OCI-LY3 (cell line): ENCODE measurements at regions not wholly inside any gene's neighbourhood (a gene's known extent, or its start where the extent isn't known, plus 50 kb on each side); places are given as distances from the start of the nearest gene placed in this dataset.

Experiments used
- H2AFZ ChIP-seq: fragments of 200-600, 300-600 bp; shearing (Covaris generic); 2 replicates; pipeline ENCODE4 v1.6.0; 2014; ENCODE audit warnings: antibody characterized with exemption, low read depth, low read length
- H3K27ac ChIP-seq: fragments of 200-600, 300-600 bp; sonication (generic); 2 replicates; pipeline ENCODE4 v1.5.1; 2014; ENCODE audit warnings: mild to moderate bottlenecking, low read length, moderate library complexity, mixed read lengths
- H3K27me3 ChIP-seq: fragments of 200-600, 300-600 bp; sonication (generic); 2 replicates; pipeline ENCODE4 v1.6.1; 2014; ENCODE audit warnings: low read depth, low read length, mixed read lengths
- H3K36me3 ChIP-seq: fragments of 200-600, 300-600 bp; sonication (generic); replicated peaks from 2 replicates; pipeline ENCODE3; 2014; ENCODE audit warnings: low read depth, low read length, mixed read lengths
- H3K4me1 ChIP-seq: fragments of 300-600, 200-600 bp; sonication (generic); 2 replicates; pipeline ENCODE4 v1.6.1; 2014; ENCODE audit warnings: low read length, mixed read lengths
- H3K4me2 ChIP-seq: fragments of 200-600, 300-600 bp; sonication (generic); 2 replicates; pipeline ENCODE4 v1.6.1; 2014; ENCODE audit warnings: low read length, mixed read lengths
- H3K4me3 ChIP-seq: fragments of 300-600, 200-600 bp; sonication (generic); 2 replicates; pipeline ENCODE4 v1.5.1; 2014; ENCODE audit warnings: antibody characterized with exemption, mild to moderate bottlenecking, low read length, moderate library complexity
- H3K79me2 ChIP-seq: fragments of 300-600, 200-600 bp; shearing (Covaris generic); 2 replicates; pipeline ENCODE4 v1.6.1; 2014; ENCODE audit warnings: mild to moderate bottlenecking, low read length, mixed read lengths
- H3K9ac ChIP-seq: fragments of 300-600, 200-600 bp; shearing (Covaris generic); 2 replicates; pipeline ENCODE4 v1.6.0; 2014; ENCODE audit warnings: mild to moderate bottlenecking, low read length, moderate library complexity
- H3K9me3 ChIP-seq: fragments of 200-600, 300-600 bp; shearing (Covaris generic); 2 replicates; pipeline ENCODE4 v1.6.1; 2014; ENCODE audit warnings: low read length, mixed read lengths; ENCODE audit not compliant: insufficient read depth
- H4K20me1 ChIP-seq: fragments of 200-600, 300-600 bp; sonication (generic); 2 replicates; pipeline ENCODE4 v1.6.1; 2016; ENCODE audit warnings: low read length, mixed read lengths; ENCODE audit not compliant: insufficient read depth
- EZH2phosphoT487 ChIP-seq: fragments of 200-600 bp; shearing (Covaris generic); IDR thresholded peaks from 2 replicates; pipeline ENCODE4 v1.6.1; 2018; ENCODE audit warnings: antibody characterized with exemption, mixed run types, low read depth
- TF ChIP-seq, protein P1 (sequence below): fragments of 200-600, 300-600 bp; sonication (generic); IDR thresholded peaks from 2 replicates; pipeline ENCODE4 v1.5.1; 2014; ENCODE audit warnings: antibody characterized with exemption, low read length, low read depth

DNA sequence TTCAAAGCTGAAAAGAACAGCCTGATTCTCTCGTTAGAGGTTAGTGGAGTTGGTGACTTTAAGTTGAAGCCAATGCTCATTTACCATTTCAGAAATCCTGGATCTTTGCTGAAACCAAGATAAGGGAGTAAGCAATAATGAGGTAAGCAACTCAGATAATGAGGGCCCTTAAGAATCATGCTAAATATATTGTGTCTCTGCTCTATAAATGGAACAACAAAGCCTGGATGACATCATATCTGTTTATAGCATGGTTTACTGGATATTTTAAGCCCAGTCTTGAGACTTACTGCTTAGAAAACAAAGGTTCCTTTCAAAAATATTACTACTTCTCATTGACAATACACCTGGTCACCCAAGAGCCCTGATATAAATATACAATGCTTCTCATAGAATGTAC lies 276.7 kb upstream of the PPARGC1A start:
- H3K4me2 ChIP-seq = no peak overlapping the region
- no peak overlapping the region for H3K4me3 ChIP-seq
- H3K79me2 ChIP-seq = no peaks in the 10 kb centered on the region

DNA sequence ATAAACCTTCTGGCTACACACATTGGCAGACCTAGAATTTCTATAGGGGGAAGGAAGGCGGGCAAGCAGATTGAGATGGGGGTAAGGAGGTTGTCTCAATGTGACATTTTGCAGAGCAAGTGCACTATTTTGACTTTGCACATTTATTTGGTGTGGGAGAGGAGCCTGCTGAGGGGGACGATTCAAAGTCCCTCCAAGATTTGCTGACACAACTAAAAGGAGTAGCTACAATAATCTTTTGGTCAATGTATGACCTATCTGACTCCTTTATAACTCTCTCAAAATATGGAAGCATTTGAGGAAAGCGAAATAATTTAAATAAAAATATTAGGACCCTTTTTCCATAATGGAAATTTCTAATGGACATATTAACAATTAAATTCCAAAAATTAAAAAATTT lies 274.9 kb upstream of the PPARGC1A start:
- Histone ChIP-seq H3K4me3 (no peak overlapping the region), H3K9me3 (no peaks in the 10 kb centered on the region), H3K4me2 (no peak overlapping the region), H3K27ac (no peak overlapping the region), H3K9ac (no peak overlapping the region), H3K4me1 (no peaks in the 10 kb centered on the region), H3K27me3 (no peaks in the 10 kb centered on the region), H3K36me3 (no peaks in the 10 kb centered on the region), H4K20me1 (no peaks in the 10 kb centered on the region), H2AFZ (no peak overlapping the region), H3K79me2 (no peaks in the 10 kb centered on the region)
- TF ChIP-seq, protein P1, sequence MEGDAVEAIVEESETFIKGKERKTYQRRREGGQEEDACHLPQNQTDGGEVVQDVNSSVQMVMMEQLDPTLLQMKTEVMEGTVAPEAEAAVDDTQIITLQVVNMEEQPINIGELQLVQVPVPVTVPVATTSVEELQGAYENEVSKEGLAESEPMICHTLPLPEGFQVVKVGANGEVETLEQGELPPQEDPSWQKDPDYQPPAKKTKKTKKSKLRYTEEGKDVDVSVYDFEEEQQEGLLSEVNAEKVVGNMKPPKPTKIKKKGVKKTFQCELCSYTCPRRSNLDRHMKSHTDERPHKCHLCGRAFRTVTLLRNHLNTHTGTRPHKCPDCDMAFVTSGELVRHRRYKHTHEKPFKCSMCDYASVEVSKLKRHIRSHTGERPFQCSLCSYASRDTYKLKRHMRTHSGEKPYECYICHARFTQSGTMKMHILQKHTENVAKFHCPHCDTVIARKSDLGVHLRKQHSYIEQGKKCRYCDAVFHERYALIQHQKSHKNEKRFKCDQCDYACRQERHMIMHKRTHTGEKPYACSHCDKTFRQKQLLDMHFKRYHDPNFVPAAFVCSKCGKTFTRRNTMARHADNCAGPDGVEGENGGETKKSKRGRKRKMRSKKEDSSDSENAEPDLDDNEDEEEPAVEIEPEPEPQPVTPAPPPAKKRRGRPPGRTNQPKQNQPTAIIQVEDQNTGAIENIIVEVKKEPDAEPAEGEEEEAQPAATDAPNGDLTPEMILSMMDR = no peak
- no peak for TF ChIP-seq EZH2phosphoT487

More for the DNA sequence above, 276.7 kb upstream of the PPARGC1A start:
- H3K9ac ChIP-seq = no peak overlapping the region
- H3K4me1 ChIP-seq = no peaks in the 10 kb centered on the region
- H3K9me3 ChIP-seq = no peaks in the 10 kb centered on the region
- TF ChIP-seq, protein P1 = no peak
- TF ChIP-seq EZH2phosphoT487 = no peak
- H3K27me3 ChIP-seq = no peaks in the 10 kb centered on the region
- no peak overlapping the region for H2AFZ ChIP-seq
- no peaks in the 10 kb centered on the region for H4K20me1 ChIP-seq
- H3K36me3 ChIP-seq = no peaks in the 10 kb centered on the region
- no peak overlapping the region for H3K27ac ChIP-seq

DNA sequence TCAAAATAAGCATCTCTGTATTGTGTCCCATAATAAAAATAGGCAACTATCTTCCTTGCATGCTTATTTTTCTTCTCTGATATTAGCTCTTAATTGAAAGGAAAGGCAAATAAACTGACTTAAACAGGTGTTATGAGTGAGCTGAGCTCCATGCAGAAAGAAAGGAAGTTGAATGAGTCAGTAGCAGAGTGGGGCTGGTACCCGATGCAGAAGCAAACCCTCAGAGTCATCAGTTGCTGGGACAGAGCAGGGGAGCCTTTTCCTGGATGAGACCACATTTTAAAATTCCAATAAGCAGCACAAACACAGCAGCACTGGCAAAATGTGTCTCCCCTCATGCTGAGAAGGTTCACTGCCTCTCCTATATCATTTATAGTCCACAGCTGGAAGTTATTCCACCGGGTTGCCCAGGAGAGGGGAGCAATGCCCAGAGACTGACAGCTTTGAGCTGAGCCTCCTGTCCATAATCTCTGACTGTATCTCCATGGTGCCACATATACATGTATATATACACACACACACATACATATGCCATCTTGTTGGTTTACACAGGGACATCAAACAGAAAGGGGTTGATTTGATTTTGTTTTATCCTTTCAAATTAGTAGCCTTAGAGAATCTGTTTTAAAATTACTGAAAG lies 274.3 kb upstream of the PPARGC1A start:
- no peaks in the 10 kb centered on the region for H3K36me3 ChIP-seq
- H4K20me1 ChIP-seq = no peaks in the 10 kb centered on the region
- no peaks in the 10 kb centered on the region for H3K27me3 ChIP-seq
- H3K27ac ChIP-seq = no peak overlapping the region
- H3K9ac ChIP-seq = no peak overlapping the region
- no peak for TF ChIP-seq EZH2phosphoT487
- TF ChIP-seq, protein P1 = no peak
- no peaks in the 10 kb centered on the region for H3K79me2 ChIP-seq
- H3K4me1 ChIP-seq = no peaks in the 10 kb centered on the region
- no peak overlapping the region for H3K4me2 ChIP-seq
- H2AFZ ChIP-seq = no peak overlapping the region
- no peaks in the 10 kb centered on the region for H3K9me3 ChIP-seq
- no peak overlapping the region for H3K4me3 ChIP-seq

DNA sequence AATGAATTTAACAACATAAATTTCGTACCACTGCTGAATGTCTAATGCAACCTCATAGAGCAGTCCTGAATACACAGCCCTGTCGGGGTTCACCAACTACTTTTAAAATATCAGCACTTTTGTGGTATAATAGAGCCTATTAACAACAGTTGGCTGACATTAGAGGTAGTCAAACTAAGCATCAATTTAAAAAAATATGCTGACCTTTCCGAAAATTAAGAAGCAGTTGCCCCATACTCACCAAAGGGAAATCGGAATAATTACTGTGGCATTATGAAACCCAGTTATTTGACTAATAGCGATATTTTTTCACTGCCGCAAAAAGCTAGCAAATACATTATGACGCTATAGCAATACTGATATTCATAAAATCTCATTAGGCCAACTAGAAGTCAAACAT lies 273.5 kb upstream of the PPARGC1A start:
- no peaks in the 10 kb centered on the region for H4K20me1 ChIP-seq
- H3K4me2 ChIP-seq = no peak overlapping the region
- no peaks in the 10 kb centered on the region for H3K4me1 ChIP-seq
- no peaks in the 10 kb centered on the region for H3K36me3 ChIP-seq
- no peak overlapping the region for H3K9ac ChIP-seq
- TF ChIP-seq EZH2phosphoT487 = no peak
- TF ChIP-seq, protein P1 = no peak
- no peak overlapping the region for H2AFZ ChIP-seq
- no peaks in the 10 kb centered on the region for H3K79me2 ChIP-seq
- H3K9me3 ChIP-seq = no peaks in the 10 kb centered on the region
- H3K27ac ChIP-seq = no peak overlapping the region
- H3K4me3 ChIP-seq = no peak overlapping the region
- H3K27me3 ChIP-seq = no peaks in the 10 kb centered on the region
